BLaER1 treated with 17β-estradiol and CSF1 and Interleukin-3, amounts not matched to agents 10 nM and 100 nM (cell line): ENCODE measurements at regions not wholly inside any gene's neighbourhood (a gene's known extent, or its start where the extent isn't known, plus 50 kb on each side); places are given as distances from the start of the nearest gene placed in this dataset.
A peak's percentile ranks its signal among the peaks of the same experiment; 100 is the strongest.
"Not testable (repeated sequence)": the region's sequence is repeated elsewhere in the genome, so short reads cannot be mapped to it uniquely, and the experiment has no call there.

ENCODE experiments used
- H3K27ac ChIP-seq, 11 experiments: shearing (Covaris generic); formaldehyde crosslinking; 2 replicates each; pipeline ENCODE4 v1.8.1; 2022
- H3K27me3 ChIP-seq, 11 experiments: shearing (Covaris generic); formaldehyde crosslinking; 2 replicates each; pipeline ENCODE4 v1.8.1; 2022
- H3K36me3 ChIP-seq, 11 experiments: shearing (Covaris generic); formaldehyde crosslinking; 2 replicates each; pipeline ENCODE4 v1.8.1; 2022
- H3K4me1 ChIP-seq, 10 experiments: shearing (Covaris generic); formaldehyde crosslinking; 2 replicates each; pipeline ENCODE4 v1.8.1; 2022
- H3K4me2 ChIP-seq, 11 experiments: shearing (Covaris generic); formaldehyde crosslinking; 2 replicates each; pipeline ENCODE4 v1.8.1; 2022
- H3K4me3 ChIP-seq, 10 experiments: shearing (Covaris generic); formaldehyde crosslinking; 2 replicates each; pipeline ENCODE4 v1.8.1; 2022
- H3K9ac ChIP-seq, 11 experiments: shearing (Covaris generic); formaldehyde crosslinking; 2 replicates each; pipeline ENCODE4 v1.8.1; 2022
- H3K9me3 ChIP-seq, 11 experiments: shearing (Covaris generic); formaldehyde crosslinking; replicated peaks in 1 of 11; 2 replicates each; pipeline ENCODE4 v1.8.1; 2022
- H4K20me1 ChIP-seq, 11 experiments: shearing (Covaris generic); formaldehyde crosslinking; 2 replicates each; pipeline ENCODE4 v1.8.1; 2022
- Cebpa-rat ChIP-seq, 11 experiments: shearing (Covaris generic); IDR thresholded peaks; 2 replicates each; pipeline ENCODE4 v1.8.1; 2022

DNA sequence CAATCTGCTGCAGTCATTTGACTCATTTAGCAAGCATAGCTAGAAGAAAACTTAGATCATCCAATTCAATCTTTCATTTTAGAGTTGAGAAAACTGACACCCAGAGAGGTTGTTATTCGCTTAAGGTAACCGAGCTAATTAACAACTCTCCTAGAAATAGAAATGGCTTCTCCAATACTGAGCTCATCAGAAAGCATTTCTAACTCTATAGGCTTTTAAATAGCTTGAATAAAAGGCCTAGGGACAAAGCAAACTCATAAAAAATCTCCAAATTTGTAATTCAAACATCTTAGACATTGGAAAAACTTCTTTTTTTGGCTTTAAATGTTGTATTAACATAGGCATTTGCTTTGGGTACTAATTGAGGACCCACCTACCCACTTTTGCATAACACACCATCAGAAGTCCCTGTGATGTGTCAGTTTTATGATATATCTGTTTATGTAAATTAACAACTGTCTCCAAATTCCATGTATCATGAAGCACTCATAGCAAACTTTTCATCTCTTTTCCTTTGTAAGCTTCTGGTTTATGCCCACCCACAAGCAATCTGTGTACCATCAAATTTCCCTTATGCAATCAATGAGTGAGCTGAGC, 343.9 kb upstream of the CHST9 start:
- Histone ChIP-seq H3K9ac (no peak overlapping the region), H3K4me3 (no peak overlapping the region), H3K36me3 (no peaks in the 10 kb centered on the region), H3K4me2 (no peak overlapping the region), H3K4me1 (no peaks in the 10 kb centered on the region), H3K9me3 (peaks cover 0 to 10% (median 6%) of the 10 kb centered on the region in 11 experiments; a peak in 11 of 22 replicates), H3K27me3 (no peaks in the 10 kb centered on the region), H3K27ac (no peak overlapping the region), H4K20me1 (no peaks in the 10 kb centered on the region)
- TF ChIP-seq Cebpa-rat (IDR thresholded peaks at IDR 0.05): no peak

- Histone ChIP-seq H3K27ac (no peak overlapping the region), H3K4me3 (no peak overlapping the region), H3K9ac (no peak overlapping the region), H4K20me1 (no peaks in the 10 kb centered on the region), H3K4me2 (no peak overlapping the region), H3K4me1 (no peaks in the 10 kb centered on the region), H3K27me3 (no peaks in the 10 kb centered on the region), H3K36me3 (no peaks in the 10 kb centered on the region), H3K9me3 (peaks cover 0 to 10% (median 6%) of the 10 kb centered on the region in 11 experiments; a peak in 11 of 22 replicates)
- TF ChIP-seq Cebpa-rat (IDR thresholded peaks at IDR 0.05): no peak
These were observed 342.7 kb upstream of the CHST9 start for GRCh38 chr18:27527856-27528255.

- Histone ChIP-seq H3K4me1 (no peaks in the 10 kb centered on the region), H3K9me3 (no peaks in the 10 kb centered on the region), H3K9ac (no peak overlapping the region), H3K4me2 (no peak overlapping the region), H3K36me3 (no peaks in the 10 kb centered on the region), H4K20me1 (no peaks in the 10 kb centered on the region), H3K27me3 (no peaks in the 10 kb centered on the region), H3K4me3 (no peak overlapping the region), H3K27ac (no peak overlapping the region)
- no peak for TF ChIP-seq Cebpa-rat (IDR thresholded peaks at IDR 0.05)
These were observed 335.3 kb upstream of the CHST9 start for GRCh38 chr18:27520401-27520800.

GRCh38 chr18:27510036-27510633, 325.0 kb upstream of the CHST9 start:
- not testable (repeated sequence) for H3K9ac ChIP-seq, H3K36me3 ChIP-seq, H3K27ac ChIP-seq, H3K4me3 ChIP-seq, H3K4me2 ChIP-seq, H4K20me1 ChIP-seq, H3K27me3 ChIP-seq, H3K9me3 ChIP-seq, H3K4me1 ChIP-seq

DNA sequence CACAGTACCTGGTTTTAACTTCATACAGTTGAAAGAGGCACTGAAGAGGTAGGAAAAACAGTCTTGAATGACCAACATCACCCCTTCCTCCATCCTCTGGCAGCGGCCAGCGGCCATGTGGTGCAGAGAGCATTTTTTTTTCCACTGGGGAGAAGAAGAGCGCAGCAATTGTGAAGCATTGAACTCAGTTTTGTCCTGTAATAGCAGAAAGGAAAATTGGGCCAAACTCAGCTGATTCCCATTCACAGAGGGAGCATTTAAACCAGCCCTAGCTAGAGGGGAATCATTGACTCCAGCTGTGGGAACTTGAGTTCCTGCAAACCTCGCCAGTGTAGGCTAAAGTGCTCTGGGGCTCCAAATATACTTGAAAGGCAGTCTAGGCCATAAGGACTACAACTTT, 316.6 kb upstream of the CHST9 start:
- peaks cover 0 to 5% (median 0%) of the 10 kb centered on the region in 11 experiments; a peak in 2 of 22 replicates for H3K9me3 ChIP-seq
- H3K27me3 ChIP-seq: no peaks in the 10 kb centered on the region
- no peak for TF ChIP-seq Cebpa-rat (IDR thresholded peaks at IDR 0.05)
- no peaks in the 10 kb centered on the region for H3K4me1 ChIP-seq
- no peaks in the 10 kb centered on the region for H4K20me1 ChIP-seq
- H3K9ac ChIP-seq: no peak overlapping the region
- no peak overlapping the region for H3K4me3 ChIP-seq
- no peak overlapping the region for H3K27ac ChIP-seq
- H3K4me2 ChIP-seq: no peak overlapping the region
- no peaks in the 10 kb centered on the region for H3K36me3 ChIP-seq

- no peaks in the 10 kb centered on the region for H3K27me3 ChIP-seq
- no peaks in the 10 kb centered on the region for H4K20me1 ChIP-seq
- H3K9me3 ChIP-seq: peaks cover 0 to 5% (median 0%) of the 10 kb centered on the region in 11 experiments; a peak in 2 of 22 replicates
- no peaks in the 10 kb centered on the region for H3K4me1 ChIP-seq
- TF ChIP-seq Cebpa-rat (IDR thresholded peaks at IDR 0.05): no peak
- no peaks in the 10 kb centered on the region for H3K36me3 ChIP-seq
- H3K9ac ChIP-seq: no peak overlapping the region
- no peak overlapping the region for H3K27ac ChIP-seq
- H3K4me2 ChIP-seq: no peak overlapping the region
- H3K4me3 ChIP-seq: no peak overlapping the region
These were observed 315.4 kb upstream of the CHST9 start for GRCh38 chr18:27500531-27500930.

DNA sequence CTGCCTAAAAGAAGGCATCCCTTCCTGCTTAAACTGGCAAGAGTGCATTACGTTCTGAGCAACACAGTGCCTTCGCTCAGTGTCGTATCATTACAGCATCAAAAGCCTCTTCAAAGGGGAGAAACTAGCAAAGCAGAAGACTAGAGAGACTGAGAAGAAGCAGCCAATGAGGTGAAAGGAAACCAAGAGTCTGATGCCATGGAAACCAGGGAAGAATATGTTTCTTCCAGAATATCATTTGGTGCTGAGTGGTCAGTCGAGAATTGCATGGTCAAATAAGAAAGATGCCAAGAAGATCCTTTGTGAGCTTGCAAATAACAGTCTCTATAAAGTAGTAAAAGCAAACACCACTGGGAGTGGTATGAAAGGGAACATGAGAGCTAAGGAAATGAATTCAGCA, 312.1 kb upstream of the CHST9 start:
- no peaks in the 10 kb centered on the region for H3K9me3 ChIP-seq
- H4K20me1 ChIP-seq: no peaks in the 10 kb centered on the region
- H3K9ac ChIP-seq: no peak overlapping the region
- H3K4me2 ChIP-seq: no peak overlapping the region
- no peaks in the 10 kb centered on the region for H3K27me3 ChIP-seq
- H3K4me1 ChIP-seq: no peaks in the 10 kb centered on the region
- H3K27ac ChIP-seq: no peak overlapping the region
- H3K36me3 ChIP-seq: no peaks in the 10 kb centered on the region
- no peak for TF ChIP-seq Cebpa-rat (IDR thresholded peaks at IDR 0.05)
- H3K4me3 ChIP-seq: no peak overlapping the region

GRCh38 chr18:27493182-27493581, 308.1 kb upstream of the CHST9 start:
- Histone ChIP-seq H3K27me3 (no peaks in the 10 kb centered on the region), H3K9ac (no peak overlapping the region), H3K9me3 (no peaks in the 10 kb centered on the region), H3K36me3 (no peaks in the 10 kb centered on the region), H3K4me2 (no peak overlapping the region), H3K4me3 (no peak overlapping the region), H3K27ac (no peak overlapping the region), H3K4me1 (no peaks in the 10 kb centered on the region), H4K20me1 (no peaks in the 10 kb centered on the region)
- no peak for TF ChIP-seq Cebpa-rat (IDR thresholded peaks at IDR 0.05)

DNA sequence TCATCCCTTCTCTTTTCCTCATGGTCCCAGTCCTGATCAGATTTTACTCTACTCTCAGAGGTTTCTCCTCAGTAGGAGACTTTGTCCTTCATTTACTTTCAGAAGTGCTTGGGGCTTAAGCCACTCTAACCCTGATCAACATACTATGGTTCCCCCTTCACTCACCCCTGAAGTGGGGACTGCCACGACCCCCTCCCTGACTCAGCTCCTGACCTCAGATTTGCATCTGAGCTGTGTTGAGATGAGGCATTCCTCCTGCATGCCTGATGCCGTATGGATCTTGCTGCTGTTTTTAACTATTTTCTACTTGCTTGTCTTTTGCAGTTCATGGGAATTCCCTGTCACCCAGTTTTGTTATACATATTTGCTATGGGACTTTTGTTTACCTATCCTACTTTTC, 306.7 kb upstream of the CHST9 start:
- H3K9me3 ChIP-seq: no peaks in the 10 kb centered on the region
- no peaks in the 10 kb centered on the region for H4K20me1 ChIP-seq
- no peaks in the 10 kb centered on the region for H3K27me3 ChIP-seq
- H3K4me3 ChIP-seq: no peak overlapping the region
- no peak overlapping the region for H3K27ac ChIP-seq
- no peaks in the 10 kb centered on the region for H3K36me3 ChIP-seq
- no peak for TF ChIP-seq Cebpa-rat (IDR thresholded peaks at IDR 0.05)
- H3K9ac ChIP-seq: no peak overlapping the region
- H3K4me2 ChIP-seq: no peak overlapping the region
- H3K4me1 ChIP-seq: no peaks in the 10 kb centered on the region

DNA sequence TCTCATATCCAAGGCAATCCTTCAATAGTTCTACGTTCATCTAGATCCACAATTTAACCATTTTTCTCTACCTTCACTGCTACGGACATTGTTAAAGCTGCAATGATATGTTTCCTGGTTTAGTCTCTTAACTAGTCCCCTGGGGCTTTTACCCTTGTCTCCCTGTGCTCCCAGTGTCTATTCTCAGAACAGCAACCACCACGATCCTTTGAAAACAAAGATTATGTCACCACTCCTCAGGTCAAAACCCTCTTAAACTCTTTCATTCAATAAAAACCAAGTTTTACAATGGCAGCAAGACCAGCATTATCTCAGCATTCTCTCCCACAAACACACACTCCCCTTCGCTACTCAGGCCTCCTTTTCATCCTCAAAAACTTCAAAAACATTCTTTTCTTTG, 298.2 kb upstream of the CHST9 start:
- Histone ChIP-seq H3K9ac (no peak overlapping the region), H3K9me3 (no peaks in the 10 kb centered on the region), H4K20me1 (no peaks in the 10 kb centered on the region), H3K27me3 (no peaks in the 10 kb centered on the region), H3K4me3 (no peak overlapping the region), H3K4me2 (0 out of 22 replicates have a peak overlapping the region, but pooled peaks of 2 of the 11 experiments have one; percentile 19 to 22), H3K27ac (no peak overlapping the region), H3K4me1 (peaks cover 0 to 6% (median 0%) of the 10 kb centered on the region in 10 experiments; a peak in 3 of 20 replicates), H3K36me3 (no peaks in the 10 kb centered on the region)
- TF ChIP-seq Cebpa-rat (IDR thresholded peaks at IDR 0.05): no peak
